CD4-positive, alpha-beta T cell treated with Interleukin-4 for 1 hour (primary cell): ENCODE measurements at regions not wholly inside any gene's neighbourhood (a gene's known extent, or its start where the extent isn't known, plus 50 kb on each side); places are given as distances from the start of the nearest gene placed in this dataset.

Experiments
- DNase-seq, 2 donors: peaks; one replicate each; pipeline ENCODE4 v3.0.0-alpha.2; 2020 to 2022

GRCh38 chr22:48952256-48953102 lies 875.2 kb downstream of the BRD1 start:
- no peak for DNase-seq

GRCh38 chr22:48951836-48952235 lies 875.8 kb downstream of the BRD1 start:
- DNase-seq = no peak

- DNase-seq = no peak
These were observed 877.3 kb downstream of the BRD1 start for GRCh38 chr22:48950151-48950915.

GRCh38 chr22:48949375-48950149 lies 878.1 kb downstream of the BRD1 start:
- DNase-seq = no peak

- no peak for DNase-seq
These were observed 879.0 kb downstream of the BRD1 start for GRCh38 chr22:48948575-48949170.

GRCh38 chr22:48947636-48948035 lies 880.0 kb downstream of the BRD1 start:
- no peak for DNase-seq

GRCh38 chr22:48945621-48946458 lies 881.8 kb downstream of the BRD1 start:
- no peak for DNase-seq

- DNase-seq = no peak
These were observed 882.7 kb downstream of the BRD1 start for GRCh38 chr22:48944751-48945620.

GRCh38 chr22:48944433-48944750 lies 883.3 kb downstream of the BRD1 start:
- no peak for DNase-seq

- no peak for DNase-seq
These were observed 883.9 kb downstream of the BRD1 start for GRCh38 chr22:48943567-48944432.

- no peak for DNase-seq
These were observed 884.7 kb downstream of the BRD1 start for GRCh38 chr22:48942698-48943566.

- DNase-seq = no peak
These were observed 885.6 kb downstream of the BRD1 start for GRCh38 chr22:48941903-48942575.

GRCh38 chr22:48941033-48941902 lies 886.4 kb downstream of the BRD1 start:
- DNase-seq = no peak

GRCh38 chr22:48940266-48941032 lies 887.2 kb downstream of the BRD1 start:
- no peak for DNase-seq

- no peak for DNase-seq
These were observed 888.0 kb downstream of the BRD1 start for GRCh38 chr22:48939441-48940265.

GRCh38 chr22:48938741-48939140 lies 888.9 kb downstream of the BRD1 start:
- DNase-seq = no peak
